ENCODE measurements at regions not wholly inside any gene's neighbourhood (a gene's known extent, or its start where the extent isn't known, plus 50 kb on each side); places are given as distances from the start of the nearest gene placed in this dataset.

- TF ChIP-seq POLR2A (IDR thresholded peaks at IDR 0.05) (no peak), EP300 (IDR thresholded peaks at IDR 0.05) (no peak)
Observed at GRCh38 chr12:111188436-111188835, 180.5 kb downstream of the PHETA1 start.
